PC-9 (cell line): ENCODE measurements at regions not wholly inside any gene's neighbourhood (a gene's known extent, or its start where the extent isn't known, plus 50 kb on each side); places are given as distances from the start of the nearest gene placed in this dataset.

ENCODE experiments used
- BruUV-seq: library from RNA; stranded (reverse); fragments of 400-500 nt; replicated peaks from 2 replicates; lab custom pipeline; 2021; lab: Mats Ljungman, UMichigan
- CTCF ChIA-PET: fragments of 300-600 bp; sonication (Branson Sonifier 250); formaldehyde crosslinking; loops from one replicate; lab custom pipeline; 2022; ENCODE audit warnings: antibody characterized with exemption; lab: Charles Lee
- POLR2A ChIA-PET: fragments of 300-600 bp; sonication (Branson Sonifier 250); formaldehyde crosslinking; loops from one replicate; lab custom pipeline; 2022; ENCODE audit warnings: antibody characterized with exemption; ENCODE audit not compliant: unreplicated experiment; lab: Charles Lee
- DNase-seq, 2 experiments: peaks; one replicate each; pipeline versions ENCODE4 v3.0.0 to v3.0.0-alpha.2; 2015 to 2022; ENCODE audit warnings: mixed read lengths in 1 of 2
- H2AFZ ChIP-seq: fragments of 200-600 bp; sonication (generic); 2 replicates; pipeline ENCODE4 v1.8.1; 2017; ENCODE audit warnings: antibody characterized with exemption
- H3F3A ChIP-seq: fragments of 200-600 bp; sonication (generic); 2 replicates; pipeline ENCODE4 v1.8.1; 2017; ENCODE audit warnings: antibody characterized with exemption, mild to moderate bottlenecking, low read depth; ENCODE audit not compliant: insufficient read depth
- H3K27ac ChIP-seq: fragments of 200-600 bp; sonication (generic); 2 replicates; pipeline ENCODE4 v1.6.1; 2016; ENCODE audit warnings: mixed run types
- H3K27me3 ChIP-seq: fragments of 200-600 bp; sonication (generic); 2 replicates; pipeline ENCODE4 v1.6.1; 2016; ENCODE audit warnings: low read depth, mixed run types; ENCODE audit not compliant: insufficient read depth
- H3K36me3 ChIP-seq: fragments of 200-600 bp; sonication (generic); 2 replicates; pipeline ENCODE4 v1.6.1; 2016; ENCODE audit warnings: low read depth, mixed run types
- H3K4me1 ChIP-seq: fragments of 200-600 bp; sonication (generic); replicated peaks from 2 replicates; pipeline ENCODE4 v1.6.1; 2016; ENCODE audit warnings: mixed run types; ENCODE audit not compliant: insufficient read depth
- H3K4me2 ChIP-seq: fragments of 200-600 bp; sonication (generic); 2 replicates; pipeline ENCODE4 v1.6.1; 2017; ENCODE audit warnings: mixed run types
- H3K4me3 ChIP-seq: fragments of 200-600 bp; sonication (generic); 2 replicates; pipeline ENCODE4 v1.6.1; 2016; ENCODE audit warnings: mixed run types
- H3K79me2 ChIP-seq: fragments of 200-600 bp; sonication (generic); 2 replicates; pipeline ENCODE4 v1.6.1; 2017; ENCODE audit warnings: low read depth, mixed run types
- H3K9me2 ChIP-seq: fragments of 200-600 bp; sonication (generic); 2 replicates; pipeline ENCODE4 v1.8.1; 2017; ENCODE audit warnings: mild to moderate bottlenecking; ENCODE audit not compliant: insufficient read depth
- H3K9me3 ChIP-seq: fragments of 200-600 bp; sonication (generic); 2 replicates; pipeline ENCODE4 v1.8.1; 2016; ENCODE audit warnings: low read depth; ENCODE audit not compliant: insufficient read depth
- H4K20me1 ChIP-seq: fragments of 200-600 bp; sonication (generic); 2 replicates; pipeline ENCODE4 v1.8.1; 2017; ENCODE audit not compliant: insufficient read depth
- CTCF ChIP-seq: fragments of 200-600 bp; sonication (generic); conservative IDR thresholded peaks from 2 replicates; pipeline ENCODE4 v1.6.1; 2017; ENCODE audit warnings: mixed run types, antibody characterized with exemption, mild to moderate bottlenecking, moderate library complexity
- EZH2 ChIP-seq: fragments of 200-600 bp; sonication (generic); IDR thresholded peaks from 2 replicates; pipeline ENCODE4 v1.8.0; 2017; ENCODE audit warnings: antibody characterized with exemption, low read depth
- intact Hi-C: fragments of 100-400 bp; cut with micrococcal nuclease; formaldehyde crosslinking; loops from one replicate; pipeline ENCODE4 v1.10.0; 2022; ENCODE audit not compliant: unreplicated experiment

- intact Hi-C loops, result no loop called here
- Histone ChIP-seq H3K36me3 (no peaks in the 10 kb centered on the region), H3F3A (no peaks in the 10 kb centered on the region), H4K20me1 (no peaks in the 10 kb centered on the region), H3K9me2 (no peaks in the 10 kb centered on the region), H3K4me1 (no peaks in the 10 kb centered on the region), H3K4me3 (no peak overlapping the region), H3K4me2 (no peak overlapping the region), H3K27ac (no peak overlapping the region), H3K79me2 (no peaks in the 10 kb centered on the region), H3K9me3 (no peaks in the 10 kb centered on the region), H3K27me3 (no peaks in the 10 kb centered on the region), H2AFZ (no peak overlapping the region)
- no peak for DNase-seq
- POLR2A ChIA-PET, result no interaction called here
- CTCF ChIA-PET, result no interaction called here
- no TSS peak for BruUV-seq
- TF ChIP-seq EZH2, result no peak
These were observed 320.1 kb upstream of the RTL1 start for GRCh38 chr14:101223561-101224162.

GRCh38 chr14:101224356-101225156, 321.0 kb upstream of the RTL1 start:
- H3K9me3 ChIP-seq, result no peaks in the 10 kb centered on the region
- H3K9me2 ChIP-seq, result no peaks in the 10 kb centered on the region
- intact Hi-C loops, result no loop called here
- no peaks in the 10 kb centered on the region for H3K36me3 ChIP-seq
- H3K27ac ChIP-seq, result no peak overlapping the region
- no peaks in the 10 kb centered on the region for H3K79me2 ChIP-seq
- H2AFZ ChIP-seq, result no peak overlapping the region
- ChIA-PET CTCF (no interaction called here), POLR2A (no interaction called here)
- H4K20me1 ChIP-seq, result no peaks in the 10 kb centered on the region
- TF ChIP-seq CTCF (no peak), EZH2 (no peak)
- no peaks in the 10 kb centered on the region for H3F3A ChIP-seq
- H3K27me3 ChIP-seq, result no peaks in the 10 kb centered on the region
- H3K4me2 ChIP-seq, result no peak overlapping the region
- no peaks in the 10 kb centered on the region for H3K4me1 ChIP-seq
- DNase-seq, result no peak
- H3K4me3 ChIP-seq, result no peak overlapping the region
- BruUV-seq, result no TSS peak

GRCh38 chr14:101225157-101226152, 321.9 kb upstream of the RTL1 start:
- Histone ChIP-seq H3F3A (no peaks in the 10 kb centered on the region), H3K4me2 (no peak overlapping the region), H3K4me1 (no peaks in the 10 kb centered on the region), H3K79me2 (no peaks in the 10 kb centered on the region), H3K9me3 (no peaks in the 10 kb centered on the region), H3K36me3 (no peaks in the 10 kb centered on the region), H3K4me3 (no peak overlapping the region), H3K27ac (no peak overlapping the region), H3K27me3 (no peaks in the 10 kb centered on the region), H3K9me2 (no peaks in the 10 kb centered on the region), H4K20me1 (no peaks in the 10 kb centered on the region), H2AFZ (no peak overlapping the region)
- ChIA-PET POLR2A (no interaction called here), CTCF (no interaction called here)
- intact Hi-C loops, result no loop called here
- no peak for TF ChIP-seq CTCF
- TF ChIP-seq EZH2, result no peak
- no peak for DNase-seq
- BruUV-seq, result no TSS peak
